Activated CD8-positive, alpha-beta T cell treated with anti-CD3 and anti-CD28 coated beads for 36 hours (primary cell): ENCODE measurements at regions not wholly inside any gene's neighbourhood (a gene's known extent, or its start where the extent isn't known, plus 50 kb on each side); places are given as distances from the start of the nearest gene placed in this dataset.

ENCODE experiments used
- ATAC-seq: fragments of 200-7000 bp; cut with Tn5 transposase; one replicate; pipeline ENCODE4 v1.10.0; 2021; ENCODE audit warnings: mild to moderate bottlenecking, moderate library complexity
- CTCF ChIA-PET: fragments of 350-600 bp; sonication (Branson Sonifier 250); formaldehyde crosslinking; loops from one replicate; lab custom pipeline; 2021; ENCODE audit warnings: antibody characterized with exemption; lab: Charles Lee
- POLR2A ChIA-PET: fragments of 350-600 bp; sonication (Branson Sonifier 250); formaldehyde crosslinking; loops from one replicate; lab custom pipeline; 2021; ENCODE audit warnings: antibody characterized with exemption; lab: Charles Lee
- DNase-seq: peaks from one replicate; pipeline ENCODE4 v3.0.0-alpha.2; 2020
- H3K27ac Mint-ChIP-seq: one replicate; pipeline ENCODE4 v1.8.0; 2021; ENCODE audit warnings: mild to moderate bottlenecking, mixed read lengths
- H3K27me3 Mint-ChIP-seq: one replicate; pipeline ENCODE4 v1.8.0; 2021; ENCODE audit warnings: mixed read lengths
- H3K36me3 Mint-ChIP-seq: one replicate; pipeline ENCODE4 v1.8.0; 2021; ENCODE audit warnings: low read depth, mixed read lengths
- H3K4me1 Mint-ChIP-seq: one replicate; pipeline ENCODE4 v1.8.0; 2021; ENCODE audit warnings: low read depth, mixed read lengths
- H3K4me3 Mint-ChIP-seq: one replicate; pipeline ENCODE4 v1.8.0; 2021; ENCODE audit warnings: mild to moderate bottlenecking, moderate library complexity, mixed read lengths
- H3K9me3 Mint-ChIP-seq: one replicate; pipeline ENCODE4 v1.8.0; 2021; ENCODE audit warnings: mixed read lengths
- CTCF ChIP-seq: fragments of 200-600 bp; IDR thresholded peaks from one replicate; pipeline ENCODE4 v1.8.0; 2022; ENCODE audit warnings: antibody characterized with exemption, mild to moderate bottlenecking
- intact Hi-C: fragments of 100-400 bp; cut with micrococcal nuclease; formaldehyde crosslinking; loops from one replicate; pipeline ENCODE4 v1.10.0; 2022

DNA sequence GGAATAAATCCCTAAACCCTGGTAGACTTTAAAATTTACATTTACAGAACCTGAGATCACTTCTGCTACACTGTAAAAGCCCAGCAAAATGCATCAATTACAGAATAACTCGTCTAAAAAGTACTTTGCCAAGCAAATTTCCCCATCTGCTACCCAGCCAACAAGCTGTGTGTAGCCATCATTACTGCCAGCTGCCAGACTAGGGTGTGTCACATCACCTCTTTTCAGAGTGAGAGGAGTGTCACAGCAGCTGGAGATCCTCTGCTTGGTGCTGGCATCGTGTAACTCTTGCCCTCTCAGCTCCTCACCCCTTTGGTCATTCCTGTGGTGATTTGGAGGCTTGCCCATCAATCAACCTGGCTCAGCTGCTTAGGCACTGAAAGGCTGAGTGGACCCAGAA is 340.4 kb upstream of the MMADHC start:
- DNase-seq (no peak), ATAC-seq (no peak)
- Mint-ChIP-seq H3K4me1 (no peaks in the 10 kb centered on the region), H3K27ac (no peak overlapping the region), H3K36me3 (no peaks in the 10 kb centered on the region), H3K9me3 (no peaks in the 10 kb centered on the region), H3K4me3 (no peak overlapping the region), H3K27me3 (no peaks in the 10 kb centered on the region)
- CTCF ChIA-PET = no interaction called here
- intact Hi-C loops = no loop called here
- no peak for TF ChIP-seq CTCF
- POLR2A ChIA-PET = no interaction called here

DNA sequence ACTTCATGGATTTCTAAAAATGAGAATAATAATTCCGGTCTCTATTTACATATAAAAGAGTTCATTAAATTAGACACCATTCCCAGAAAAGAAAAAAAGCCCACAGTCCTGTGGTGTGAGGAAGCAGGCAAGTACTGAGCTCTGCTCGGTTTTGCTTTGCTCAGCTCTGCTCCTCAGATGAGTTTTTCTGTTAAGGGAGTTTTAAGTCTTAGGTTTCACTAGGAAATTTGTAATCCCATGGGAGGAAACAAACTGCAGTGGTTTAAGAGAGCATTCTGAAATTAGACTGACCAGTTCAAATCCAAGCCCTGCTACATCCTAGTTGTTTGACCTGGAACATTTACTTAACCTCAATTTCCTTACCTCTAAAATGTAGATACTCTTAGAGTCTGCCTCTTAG is 338.6 kb upstream of the MMADHC start:
- Mint-ChIP-seq H3K9me3 (peaks cover 2% of the 10 kb centered on the region), H3K36me3 (no peaks in the 10 kb centered on the region), H3K27ac (no peak overlapping the region), H3K4me3 (no peak overlapping the region), H3K4me1 (no peaks in the 10 kb centered on the region), H3K27me3 (no peaks in the 10 kb centered on the region)
- CTCF ChIA-PET = no interaction called here
- no peak for DNase-seq
- TF ChIP-seq CTCF = no peak
- POLR2A ChIA-PET = no interaction called here
- ATAC-seq = no peak
- intact Hi-C loops = no loop called here

GRCh38 chr2:149924549-149925213 is 337.1 kb upstream of the MMADHC start:
- no peaks in the 10 kb centered on the region for H3K27me3 Mint-ChIP-seq
- peaks cover 10% of the 10 kb centered on the region for H3K9me3 Mint-ChIP-seq
- no peaks in the 10 kb centered on the region for H3K36me3 Mint-ChIP-seq
- ChIA-PET CTCF (no interaction called here), POLR2A (no interaction called here)
- H3K4me1 Mint-ChIP-seq = no peaks in the 10 kb centered on the region
- no peak overlapping the region for H3K4me3 Mint-ChIP-seq
- DNase-seq (no peak), ATAC-seq (no peak)
- intact Hi-C loops = no loop called here
- no peak for TF ChIP-seq CTCF
- H3K27ac Mint-ChIP-seq = no peak overlapping the region

DNA sequence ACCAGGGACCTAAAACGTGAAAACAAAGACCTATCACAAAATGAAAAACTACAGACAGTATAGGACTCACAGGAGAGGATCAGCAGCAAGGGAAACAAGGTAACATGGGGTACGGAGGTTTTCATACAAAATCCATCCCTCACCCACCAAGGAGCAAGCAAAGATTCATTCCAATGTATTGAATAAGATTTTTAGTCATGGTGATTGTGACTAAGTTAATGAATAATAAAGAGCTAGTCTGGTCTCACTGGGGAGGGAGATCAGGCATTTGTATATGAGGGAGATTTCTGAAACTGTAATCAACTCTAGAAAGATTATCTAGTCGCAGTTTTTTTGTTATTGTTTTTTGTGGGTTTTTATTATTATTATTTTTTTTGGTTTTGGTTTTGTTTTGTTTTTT is 336.5 kb upstream of the MMADHC start:
- ChIA-PET CTCF (no interaction called here), POLR2A (no interaction called here)
- Mint-ChIP-seq H3K4me3 (no peak overlapping the region), H3K9me3 (peaks cover 11% of the 10 kb centered on the region), H3K27me3 (no peaks in the 10 kb centered on the region), H3K36me3 (no peaks in the 10 kb centered on the region), H3K27ac (no peak overlapping the region), H3K4me1 (no peaks in the 10 kb centered on the region)
- intact Hi-C loops = no loop called here
- DNase-seq (no peak), ATAC-seq (no peak)
- no peak for TF ChIP-seq CTCF

DNA sequence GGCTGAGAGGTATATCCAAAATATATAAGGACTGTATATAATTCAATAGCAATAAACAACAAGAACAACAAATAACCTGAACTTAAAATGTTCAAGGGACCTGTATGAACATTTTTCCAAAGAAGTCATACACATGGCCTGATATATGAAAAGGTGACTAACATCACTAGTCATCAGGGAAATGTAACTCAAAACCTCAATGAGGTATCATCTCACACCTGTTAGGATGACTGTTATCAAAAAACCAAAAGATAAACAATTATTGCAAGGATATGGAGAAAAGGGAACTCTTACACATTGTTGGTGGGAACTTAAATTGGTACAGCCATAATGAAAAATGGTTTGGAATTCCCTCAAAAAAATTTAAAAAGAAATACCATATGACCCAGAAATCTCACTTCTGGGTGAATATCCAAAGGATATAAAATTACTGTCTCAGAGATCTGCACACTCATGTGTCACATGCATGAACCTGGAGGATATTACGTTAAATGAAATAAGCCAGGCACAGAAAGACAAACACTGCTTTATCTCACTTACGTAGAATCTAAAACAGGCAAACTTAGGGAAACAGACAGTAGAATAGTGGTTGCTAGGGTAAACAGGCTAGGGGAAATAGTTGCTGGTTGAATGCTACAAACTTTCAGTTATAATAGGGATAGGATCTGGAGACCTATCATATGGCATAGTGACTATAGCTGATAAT is 334.5 kb upstream of the MMADHC start:
- TF ChIP-seq CTCF = no peak
- Mint-ChIP-seq H3K9me3 (peaks cover 11% of the 10 kb centered on the region), H3K36me3 (no peaks in the 10 kb centered on the region), H3K4me3 (no peak overlapping the region), H3K27me3 (no peaks in the 10 kb centered on the region), H3K27ac (no peak overlapping the region), H3K4me1 (no peaks in the 10 kb centered on the region)
- no peak for ATAC-seq
- ChIA-PET CTCF (no interaction called here), POLR2A (no interaction called here)
- intact Hi-C loops = no loop called here
- DNase-seq = no peak
